Esophagus squamous epithelium (tissue), 5 donors: ENCODE measurements at regions not wholly inside any gene's neighbourhood (a gene's known extent, or its start where the extent isn't known, plus 50 kb on each side); places are given as distances from the start of the nearest gene placed in this dataset.

ENCODE experiments used
- DNase-seq: peaks from one replicate; lab custom pipeline; 2025; lab: John Stamatoyannopoulos, UW
- H3K27ac ChIP-seq, 4 donors: fragments of 200-600 bp; sonication (generic); one replicate each; pipeline ENCODE4 v1.5.1; 2016 to 2019; ENCODE audit warnings: mild to moderate bottlenecking in 1 of 4
- H3K27me3 ChIP-seq, 4 donors: fragments of 200-600 bp; sonication (generic); 1 replicate in 3 of 4; 2 replicates in 1 of 4; pipeline versions ENCODE4 v1.5.1 to v1.6.0; 2017 to 2021; ENCODE audit warnings: antibody characterized with exemption in 1 of 4
- H3K36me3 ChIP-seq, 3 donors: fragments of 200-600 bp; sonication (generic); one replicate each; pipeline ENCODE4 v1.5.1; 2016 to 2019
- H3K4me1 ChIP-seq, 3 donors: fragments of 200-600 bp; sonication (generic); one replicate each; pipeline ENCODE4 v1.5.1; 2017 to 2019
- H3K4me3 ChIP-seq, 4 donors: fragments of 200-600 bp; sonication (generic); 1 replicate in 3 of 4; 2 replicates in 1 of 4; pipeline ENCODE4 v1.5.1; 2016 to 2019; ENCODE audit warnings: mild to moderate bottlenecking in 2 of 4, moderate library complexity in 1 of 4
- H3K9me3 ChIP-seq, 3 donors: fragments of 200-600 bp; sonication (generic); one replicate each; pipeline ENCODE4 v1.5.1; 2016 to 2019
- CTCF ChIP-seq, 6 experiments: fragments of 450-650 bp in 4 of 6; fragments of 200-600 bp in 2 of 6; sonication (generic) in 2 of 6; IDR thresholded peaks; one replicate each; pipeline ENCODE4 v1.5.1; 2016 to 2019; ENCODE audit warnings: antibody characterized with exemption in 6 of 6, mild to moderate bottlenecking in 4 of 6, moderate library complexity in 4 of 6
- POLR2A ChIP-seq, 4 donors: fragments of 450-650 bp; IDR thresholded peaks; one replicate each; pipeline ENCODE4 v1.6.1; 2017; ENCODE audit warnings: antibody characterized with exemption in 4 of 4, mild to moderate bottlenecking in 4 of 4, moderate library complexity in 3 of 4
- WGBS, 2 donors: methylation state at CpG; one replicate each; pipeline ENCODE4 v1.1.5; 2018; 5-methylcytosine and 5-hydroxymethylcytosine counted together
- intact Hi-C: fragments of 100-400 bp; cut with DNase I; formaldehyde crosslinking; loops from one replicate; pipeline ENCODE4 v1.15.0; 2022
- donor health status: DM: yes; HTN: yes; CAD: no.

GRCh38 chr18:51686590-51686989, 489.1 kb upstream of the MEX3C start:
- Histone ChIP-seq H3K27me3 (no peaks in the 10 kb centered on the region), H3K27ac (no peak overlapping the region), H3K4me3 (no peak overlapping the region), H3K9me3 (no peaks in the 10 kb centered on the region), H3K4me1 (no peaks in the 10 kb centered on the region), H3K36me3 (no peaks in the 10 kb centered on the region)
- no peak for TF ChIP-seq CTCF (IDR thresholded peaks at IDR 0.05)
- no peak for DNase-seq
- intact Hi-C loops, result no loop called here
- WGBS, 2 donors, result 54 to 65% methylated on average over 7 of the region's 7 CpGs

GRCh38 chr18:51687845-51688585, 490.5 kb upstream of the MEX3C start:
- TF ChIP-seq CTCF (IDR thresholded peaks at IDR 0.05) (no peak), POLR2A (IDR thresholded peaks at IDR 0.05) (no peak)
- 33 to 63% methylated on average over 2 of the region's 2 CpGs for WGBS, 2 donors
- Histone ChIP-seq H3K9me3 (no peaks in the 10 kb centered on the region), H3K4me3 (no peak overlapping the region), H3K27ac (no peak overlapping the region), H3K36me3 (no peaks in the 10 kb centered on the region), H3K27me3 (no peaks in the 10 kb centered on the region), H3K4me1 (no peaks in the 10 kb centered on the region)
- intact Hi-C loops, result no loop called here
- no peak for DNase-seq

- WGBS, 2 donors, result 79 to 87% methylated on average over 2 of the region's 2 CpGs
- Histone ChIP-seq H3K4me1 (no peaks in the 10 kb centered on the region), H3K36me3 (no peaks in the 10 kb centered on the region), H3K27ac (no peak overlapping the region), H3K4me3 (no peak overlapping the region), H3K27me3 (no peaks in the 10 kb centered on the region), H3K9me3 (no peaks in the 10 kb centered on the region)
- DNase-seq, result no peak
- TF ChIP-seq CTCF (IDR thresholded peaks at IDR 0.05) (no peak), POLR2A (IDR thresholded peaks at IDR 0.05) (no peak)
- intact Hi-C loops, result no loop called here
These were observed 495.1 kb upstream of the MEX3C start for GRCh38 chr18:51692612-51693011.

GRCh38 chr18:51711298-51711889, 513.9 kb upstream of the MEX3C start:
- H3K4me3 ChIP-seq, result no peak overlapping the region
- intact Hi-C loops, result no loop called here
- H3K36me3 ChIP-seq, result no peaks in the 10 kb centered on the region
- DNase-seq, result no peak
- no peak overlapping the region for H3K27ac ChIP-seq
- H3K27me3 ChIP-seq, result no peaks in the 10 kb centered on the region
- H3K4me1 ChIP-seq, result no peaks in the 10 kb centered on the region
- no peak for TF ChIP-seq POLR2A (IDR thresholded peaks at IDR 0.05)
- no peak for TF ChIP-seq CTCF (IDR thresholded peaks at IDR 0.05)
- H3K9me3 ChIP-seq, result peaks cover 0 to 43% (median 8%) of the 10 kb centered on the region in 3 donors
- WGBS, 2 donors, result 33 to 43% methylated on average over 2 of the region's 2 CpGs

- Histone ChIP-seq H3K4me1 (no peaks in the 10 kb centered on the region), H3K27ac (no peak overlapping the region), H3K4me3 (no peak overlapping the region), H3K27me3 (no peaks in the 10 kb centered on the region), H3K36me3 (no peaks in the 10 kb centered on the region), H3K9me3 (peaks cover 0 to 31% (median 0%) of the 10 kb centered on the region in 3 donors)
- no peak for TF ChIP-seq CTCF (IDR thresholded peaks at IDR 0.05)
- no peak for TF ChIP-seq POLR2A (IDR thresholded peaks at IDR 0.05)
- WGBS, 2 donors, result 38 to 50% methylated on average over 2 of the region's 2 CpGs
- no peak for DNase-seq
- intact Hi-C loops, result no loop called here
These were observed 515.3 kb upstream of the MEX3C start for GRCh38 chr18:51712821-51713220.
